ENCODE measurements at regions not wholly inside any gene's neighbourhood (a gene's known extent, or its start where the extent isn't known, plus 50 kb on each side); places are given as distances from the start of the nearest gene placed in this dataset.
"Not testable (repeated sequence)": the region's sequence is repeated elsewhere in the genome, so short reads cannot be mapped to it uniquely, and the experiment has no call there.

DNA sequence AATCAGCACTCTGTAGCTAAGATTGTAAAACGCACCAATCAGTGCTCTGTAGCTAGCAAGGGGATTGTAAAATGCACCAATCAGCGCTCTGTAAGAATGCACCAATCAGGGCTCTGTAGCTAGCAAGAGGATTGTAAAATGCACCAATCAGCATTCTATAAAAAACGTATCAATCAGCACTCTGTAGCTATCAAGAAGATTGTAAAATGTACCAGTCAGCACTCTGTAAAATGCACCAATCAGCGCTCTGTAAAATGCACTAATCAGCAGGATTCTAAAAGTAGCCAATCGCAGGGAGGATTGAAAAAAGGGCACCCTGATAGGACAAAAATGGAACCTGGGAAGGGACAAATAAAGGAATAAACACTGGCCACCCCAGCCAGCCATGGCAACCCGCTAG lies 278.7 kb upstream of the ECI2 start:
- not testable (repeated sequence) for H3K36me3 Mint-ChIP-seq (ENCODE audit: low read depth); DNase-seq (ENCODE audit: low spot score); H3K4me3 ChIP-seq; H3K27me3 Mint-ChIP-seq (ENCODE audit: insufficient read depth, low read depth, poor library complexity); H4K20me1 ChIP-seq (replicated peaks; ENCODE audit: insufficient read depth); H3F3A ChIP-seq (replicated peaks; ENCODE audit: low read depth); H3K4me1 ChIP-seq (ENCODE audit: insufficient read depth); H2AFZ ChIP-seq; H3K9me2 ChIP-seq (ENCODE audit: insufficient read depth); H3K4me2 ChIP-seq; H3K27me3 ChIP-seq (ENCODE audit: insufficient read depth); H3K4me3 Mint-ChIP-seq; H3K9me3 Mint-ChIP-seq; H3K79me2 ChIP-seq (replicated peaks; ENCODE audit: insufficient read depth); H3K4me1 Mint-ChIP-seq; H3K36me3 ChIP-seq (ENCODE audit: insufficient read depth); ATAC-seq; H3K27ac Mint-ChIP-seq; H3K27ac ChIP-seq (ENCODE audit: low read depth)

DNA sequence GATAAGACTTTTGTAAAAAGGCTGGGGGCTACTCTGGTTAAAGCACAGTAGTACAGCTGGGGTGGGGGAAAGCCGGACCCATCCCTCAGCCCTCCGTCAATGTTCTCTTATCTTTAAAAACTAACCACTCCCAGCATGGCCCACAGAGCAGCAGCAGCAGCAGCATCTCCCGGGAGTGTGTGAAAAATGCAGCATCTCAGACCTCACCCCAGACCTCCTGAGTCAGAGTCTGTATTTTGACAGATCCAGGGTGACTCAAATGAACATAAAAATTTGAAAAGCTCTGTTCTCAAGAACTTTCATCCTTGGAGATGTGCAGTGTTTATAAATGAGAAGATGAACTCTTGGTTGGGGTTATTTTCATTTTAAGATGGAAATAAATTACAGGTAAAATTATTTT lies 277.7 kb upstream of the ECI2 start:
- Mint-ChIP-seq H3K36me3 (ENCODE audit: low read depth) (peaks cover 7% of the 10 kb centered on the region; the same call in 1 of the 3 replicates), H3K4me3 (no peak overlapping the region), H3K4me1 (no peaks in the 10 kb centered on the region; the same call in 1 of the 3 replicates), H3K27me3 (ENCODE audit: insufficient read depth, low read depth, poor library complexity) (no peaks in the 10 kb centered on the region), H3K27ac (no peak overlapping the region), H3K9me3 (peaks cover 9% of the 10 kb centered on the region; the same call in 2 of the 3 replicates)
- ATAC-seq (no peak), DNase-seq (ENCODE audit: low spot score) (no peak)
- no peaks in the 10 kb centered on the region for H3F3A ChIP-seq (replicated peaks; ENCODE audit: low read depth)
- no peaks in the 10 kb centered on the region for H3K27me3 ChIP-seq (ENCODE audit: insufficient read depth)
- H4K20me1 ChIP-seq (replicated peaks; ENCODE audit: insufficient read depth): no peaks in the 10 kb centered on the region
- H3K9me2 ChIP-seq (ENCODE audit: insufficient read depth): no peaks in the 10 kb centered on the region
- H3K36me3 ChIP-seq (ENCODE audit: insufficient read depth): no peaks in the 10 kb centered on the region
- H3K4me2 ChIP-seq: no peak overlapping the region
- no peak overlapping the region for H2AFZ ChIP-seq
- H3K4me1 ChIP-seq (ENCODE audit: insufficient read depth): no peaks in the 10 kb centered on the region
- H3K4me3 ChIP-seq: no peak overlapping the region
- no peak overlapping the region for H3K27ac ChIP-seq (ENCODE audit: low read depth)
- H3K79me2 ChIP-seq (replicated peaks; ENCODE audit: insufficient read depth): no peaks in the 10 kb centered on the region
- TF ChIP-seq ZNF331 (CRISPR knock-in tag; IDR thresholded peaks at IDR 0.05; ENCODE audit: low read depth): no peak
- TF ChIP-seq, protein P1, sequence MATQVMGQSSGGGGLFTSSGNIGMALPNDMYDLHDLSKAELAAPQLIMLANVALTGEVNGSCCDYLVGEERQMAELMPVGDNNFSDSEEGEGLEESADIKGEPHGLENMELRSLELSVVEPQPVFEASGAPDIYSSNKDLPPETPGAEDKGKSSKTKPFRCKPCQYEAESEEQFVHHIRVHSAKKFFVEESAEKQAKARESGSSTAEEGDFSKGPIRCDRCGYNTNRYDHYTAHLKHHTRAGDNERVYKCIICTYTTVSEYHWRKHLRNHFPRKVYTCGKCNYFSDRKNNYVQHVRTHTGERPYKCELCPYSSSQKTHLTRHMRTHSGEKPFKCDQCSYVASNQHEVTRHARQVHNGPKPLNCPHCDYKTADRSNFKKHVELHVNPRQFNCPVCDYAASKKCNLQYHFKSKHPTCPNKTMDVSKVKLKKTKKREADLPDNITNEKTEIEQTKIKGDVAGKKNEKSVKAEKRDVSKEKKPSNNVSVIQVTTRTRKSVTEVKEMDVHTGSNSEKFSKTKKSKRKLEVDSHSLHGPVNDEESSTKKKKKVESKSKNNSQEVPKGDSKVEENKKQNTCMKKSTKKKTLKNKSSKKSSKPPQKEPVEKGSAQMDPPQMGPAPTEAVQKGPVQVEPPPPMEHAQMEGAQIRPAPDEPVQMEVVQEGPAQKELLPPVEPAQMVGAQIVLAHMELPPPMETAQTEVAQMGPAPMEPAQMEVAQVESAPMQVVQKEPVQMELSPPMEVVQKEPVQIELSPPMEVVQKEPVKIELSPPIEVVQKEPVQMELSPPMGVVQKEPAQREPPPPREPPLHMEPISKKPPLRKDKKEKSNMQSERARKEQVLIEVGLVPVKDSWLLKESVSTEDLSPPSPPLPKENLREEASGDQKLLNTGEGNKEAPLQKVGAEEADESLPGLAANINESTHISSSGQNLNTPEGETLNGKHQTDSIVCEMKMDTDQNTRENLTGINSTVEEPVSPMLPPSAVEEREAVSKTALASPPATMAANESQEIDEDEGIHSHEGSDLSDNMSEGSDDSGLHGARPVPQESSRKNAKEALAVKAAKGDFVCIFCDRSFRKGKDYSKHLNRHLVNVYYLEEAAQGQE (IDR thresholded peaks at IDR 0.05; ENCODE audit: unreplicated experiment): no peak
- TF ChIP-seq EZH2 (IDR thresholded peaks at IDR 0.05; ENCODE audit: low read depth, unreplicated experiment): no peak
- TF ChIP-seq, protein P2, sequence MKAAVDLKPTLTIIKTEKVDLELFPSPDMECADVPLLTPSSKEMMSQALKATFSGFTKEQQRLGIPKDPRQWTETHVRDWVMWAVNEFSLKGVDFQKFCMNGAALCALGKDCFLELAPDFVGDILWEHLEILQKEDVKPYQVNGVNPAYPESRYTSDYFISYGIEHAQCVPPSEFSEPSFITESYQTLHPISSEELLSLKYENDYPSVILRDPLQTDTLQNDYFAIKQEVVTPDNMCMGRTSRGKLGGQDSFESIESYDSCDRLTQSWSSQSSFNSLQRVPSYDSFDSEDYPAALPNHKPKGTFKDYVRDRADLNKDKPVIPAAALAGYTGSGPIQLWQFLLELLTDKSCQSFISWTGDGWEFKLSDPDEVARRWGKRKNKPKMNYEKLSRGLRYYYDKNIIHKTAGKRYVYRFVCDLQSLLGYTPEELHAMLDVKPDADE (IDR thresholded peaks at IDR 0.05): no peak
- TF ChIP-seq EZH2phosphoT487 (IDR thresholded peaks at IDR 0.05; ENCODE audit: unreplicated experiment): no peak
- TF ChIP-seq ZNF114 (CRISPR knock-in tag; IDR thresholded peaks at IDR 0.05): no peak
- TF ChIP-seq, protein P3, sequence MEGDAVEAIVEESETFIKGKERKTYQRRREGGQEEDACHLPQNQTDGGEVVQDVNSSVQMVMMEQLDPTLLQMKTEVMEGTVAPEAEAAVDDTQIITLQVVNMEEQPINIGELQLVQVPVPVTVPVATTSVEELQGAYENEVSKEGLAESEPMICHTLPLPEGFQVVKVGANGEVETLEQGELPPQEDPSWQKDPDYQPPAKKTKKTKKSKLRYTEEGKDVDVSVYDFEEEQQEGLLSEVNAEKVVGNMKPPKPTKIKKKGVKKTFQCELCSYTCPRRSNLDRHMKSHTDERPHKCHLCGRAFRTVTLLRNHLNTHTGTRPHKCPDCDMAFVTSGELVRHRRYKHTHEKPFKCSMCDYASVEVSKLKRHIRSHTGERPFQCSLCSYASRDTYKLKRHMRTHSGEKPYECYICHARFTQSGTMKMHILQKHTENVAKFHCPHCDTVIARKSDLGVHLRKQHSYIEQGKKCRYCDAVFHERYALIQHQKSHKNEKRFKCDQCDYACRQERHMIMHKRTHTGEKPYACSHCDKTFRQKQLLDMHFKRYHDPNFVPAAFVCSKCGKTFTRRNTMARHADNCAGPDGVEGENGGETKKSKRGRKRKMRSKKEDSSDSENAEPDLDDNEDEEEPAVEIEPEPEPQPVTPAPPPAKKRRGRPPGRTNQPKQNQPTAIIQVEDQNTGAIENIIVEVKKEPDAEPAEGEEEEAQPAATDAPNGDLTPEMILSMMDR (conservative IDR thresholded peaks at IDR 0.05; ENCODE audit: low read depth in 2 of 2): no peak
- TF ChIP-seq POLR2AphosphoS5 (IDR thresholded peaks at IDR 0.05; ENCODE audit: low read depth): no peak
- TF ChIP-seq CREB1 (CRISPR knock-in tag; IDR thresholded peaks at IDR 0.05; ENCODE audit: low read depth): no peak
- TF ChIP-seq STAT1 (IDR thresholded peaks at IDR 0.05; ENCODE audit: unreplicated experiment): no peak
- TF ChIP-seq JUNB (IDR thresholded peaks at IDR 0.05; ENCODE audit: unreplicated experiment): no peak

Measured in GM23338 (cell line).